ENCODE measurements at regions not wholly inside any gene's neighbourhood (a gene's known extent, or its start where the extent isn't known, plus 50 kb on each side); places are given as distances from the start of the nearest gene placed in this dataset.

GRCh38 chr16:10297341-10298006 is 88.4 kb upstream of the ATF7IP2 start:
- TF ChIP-seq CTCF (IDR thresholded peaks at IDR 0.05) (no peak), POLR2A (IDR thresholded peaks at IDR 0.05) (no peak)

All from tibial nerve (tissue), 3 donors.